ENCODE measurements at regions not wholly inside any gene's neighbourhood (a gene's known extent, or its start where the extent isn't known, plus 50 kb on each side); places are given as distances from the start of the nearest gene placed in this dataset.

DNA sequence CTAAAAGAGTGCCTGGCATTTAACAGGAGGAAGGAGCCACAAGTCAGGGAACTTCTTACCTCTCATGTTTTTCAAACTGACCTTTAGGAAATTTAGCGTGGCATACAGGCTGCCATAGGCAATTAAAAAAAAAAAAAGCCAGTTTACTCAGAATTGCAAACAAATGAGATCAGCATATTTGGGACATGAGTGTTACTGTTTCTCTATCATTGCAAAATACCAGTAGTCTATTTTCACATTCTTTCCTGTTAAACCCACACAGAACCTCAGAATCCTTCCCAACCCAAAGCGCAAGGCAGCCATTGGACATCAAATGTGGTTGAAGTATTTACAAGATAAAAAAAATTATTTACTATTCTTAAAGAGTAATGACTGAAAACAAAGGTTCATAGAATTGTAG, 366.4 kb upstream of the DYNLRB2 start:
- TF ChIP-seq ISL1 (CRISPR knock-in tag; IDR thresholded peaks at IDR 0.05) (peak; percentile 26; the same call in 1 of the 2 replicates), ARNTL (CRISPR knock-in tag; IDR thresholded peaks at IDR 0.05; ENCODE audit: borderline replicate concordance, low read depth) (no peak), ZC3H10 (CRISPR knock-in tag; IDR thresholded peaks at IDR 0.05) (no peak)
- no peak for ATAC-seq

DNA sequence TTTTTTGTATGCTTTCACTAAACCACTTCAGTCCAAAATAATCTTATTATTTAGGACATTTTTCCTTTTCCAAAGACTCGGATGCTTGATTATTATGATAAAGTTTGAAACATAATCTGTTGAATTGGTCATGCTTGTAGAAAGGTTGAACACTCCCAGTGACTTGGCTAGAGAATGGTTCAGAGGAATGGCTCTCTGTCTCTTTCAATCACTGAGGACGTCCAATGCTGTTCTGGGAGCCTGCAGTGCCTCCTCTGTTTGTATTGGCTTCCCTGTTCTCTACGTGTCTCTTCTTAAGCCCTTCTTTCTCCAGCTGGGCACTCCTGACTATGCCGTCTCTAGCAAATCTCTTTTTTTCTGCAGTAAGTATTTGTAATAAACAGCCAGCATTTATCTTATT, 369.0 kb upstream of the DYNLRB2 start:
- no peak for TF ChIP-seq ESRRG (CRISPR knock-in tag; IDR thresholded peaks at IDR 0.05)
- TF ChIP-seq CSDC2 (CRISPR knock-in tag; IDR thresholded peaks at IDR 0.05) = no peak
- no peak for TF ChIP-seq ZNF8 (CRISPR knock-in tag; IDR thresholded peaks at IDR 0.05)
- no peak for TF ChIP-seq ZFP30 (CRISPR knock-in tag; IDR thresholded peaks at IDR 0.05)
- no peak for TF ChIP-seq PPARA (CRISPR knock-in tag; IDR thresholded peaks at IDR 0.05; ENCODE audit: borderline replicate concordance)
- TF ChIP-seq OSR1 (CRISPR knock-in tag; IDR thresholded peaks at IDR 0.05) = no peak
- TF ChIP-seq, protein P1, sequence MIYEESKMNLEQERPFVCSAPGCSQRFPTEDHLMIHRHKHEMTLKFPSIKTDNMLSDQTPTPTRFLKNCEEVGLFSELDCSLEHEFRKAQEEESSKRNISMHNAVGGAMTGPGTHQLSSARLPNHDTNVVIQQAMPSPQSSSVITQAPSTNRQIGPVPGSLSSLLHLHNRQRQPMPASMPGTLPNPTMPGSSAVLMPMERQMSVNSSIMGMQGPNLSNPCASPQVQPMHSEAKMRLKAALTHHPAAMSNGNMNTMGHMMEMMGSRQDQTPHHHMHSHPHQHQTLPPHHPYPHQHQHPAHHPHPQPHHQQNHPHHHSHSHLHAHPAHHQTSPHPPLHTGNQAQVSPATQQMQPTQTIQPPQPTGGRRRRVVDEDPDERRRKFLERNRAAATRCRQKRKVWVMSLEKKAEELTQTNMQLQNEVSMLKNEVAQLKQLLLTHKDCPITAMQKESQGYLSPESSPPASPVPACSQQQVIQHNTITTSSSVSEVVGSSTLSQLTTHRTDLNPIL (CRISPR knock-in tag; IDR thresholded peaks at IDR 0.05; ENCODE audit: low read depth) = no peak
- TF ChIP-seq ARNTL (CRISPR knock-in tag; IDR thresholded peaks at IDR 0.05; ENCODE audit: borderline replicate concordance, low read depth) = no peak
- no peak for TF ChIP-seq ZNF70 (CRISPR knock-in tag; IDR thresholded peaks at IDR 0.05)
- TF ChIP-seq, protein P2, sequence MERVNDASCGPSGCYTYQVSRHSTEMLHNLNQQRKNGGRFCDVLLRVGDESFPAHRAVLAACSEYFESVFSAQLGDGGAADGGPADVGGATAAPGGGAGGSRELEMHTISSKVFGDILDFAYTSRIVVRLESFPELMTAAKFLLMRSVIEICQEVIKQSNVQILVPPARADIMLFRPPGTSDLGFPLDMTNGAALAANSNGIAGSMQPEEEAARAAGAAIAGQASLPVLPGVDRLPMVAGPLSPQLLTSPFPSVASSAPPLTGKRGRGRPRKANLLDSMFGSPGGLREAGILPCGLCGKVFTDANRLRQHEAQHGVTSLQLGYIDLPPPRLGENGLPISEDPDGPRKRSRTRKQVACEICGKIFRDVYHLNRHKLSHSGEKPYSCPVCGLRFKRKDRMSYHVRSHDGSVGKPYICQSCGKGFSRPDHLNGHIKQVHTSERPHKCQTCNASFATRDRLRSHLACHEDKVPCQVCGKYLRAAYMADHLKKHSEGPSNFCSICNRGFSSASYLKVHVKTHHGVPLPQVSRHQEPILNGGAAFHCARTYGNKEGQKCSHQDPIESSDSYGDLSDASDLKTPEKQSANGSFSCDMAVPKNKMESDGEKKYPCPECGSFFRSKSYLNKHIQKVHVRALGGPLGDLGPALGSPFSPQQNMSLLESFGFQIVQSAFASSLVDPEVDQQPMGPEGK (CRISPR knock-in tag; IDR thresholded peaks at IDR 0.05; ENCODE audit: borderline replicate concordance) = no peak
- TF ChIP-seq TCF4 (CRISPR knock-in tag; IDR thresholded peaks at IDR 0.05; ENCODE audit: borderline replicate concordance) = no peak
- TF ChIP-seq ZFP3 (CRISPR knock-in tag; IDR thresholded peaks at IDR 0.05) = no peak
- TF ChIP-seq, protein P3, sequence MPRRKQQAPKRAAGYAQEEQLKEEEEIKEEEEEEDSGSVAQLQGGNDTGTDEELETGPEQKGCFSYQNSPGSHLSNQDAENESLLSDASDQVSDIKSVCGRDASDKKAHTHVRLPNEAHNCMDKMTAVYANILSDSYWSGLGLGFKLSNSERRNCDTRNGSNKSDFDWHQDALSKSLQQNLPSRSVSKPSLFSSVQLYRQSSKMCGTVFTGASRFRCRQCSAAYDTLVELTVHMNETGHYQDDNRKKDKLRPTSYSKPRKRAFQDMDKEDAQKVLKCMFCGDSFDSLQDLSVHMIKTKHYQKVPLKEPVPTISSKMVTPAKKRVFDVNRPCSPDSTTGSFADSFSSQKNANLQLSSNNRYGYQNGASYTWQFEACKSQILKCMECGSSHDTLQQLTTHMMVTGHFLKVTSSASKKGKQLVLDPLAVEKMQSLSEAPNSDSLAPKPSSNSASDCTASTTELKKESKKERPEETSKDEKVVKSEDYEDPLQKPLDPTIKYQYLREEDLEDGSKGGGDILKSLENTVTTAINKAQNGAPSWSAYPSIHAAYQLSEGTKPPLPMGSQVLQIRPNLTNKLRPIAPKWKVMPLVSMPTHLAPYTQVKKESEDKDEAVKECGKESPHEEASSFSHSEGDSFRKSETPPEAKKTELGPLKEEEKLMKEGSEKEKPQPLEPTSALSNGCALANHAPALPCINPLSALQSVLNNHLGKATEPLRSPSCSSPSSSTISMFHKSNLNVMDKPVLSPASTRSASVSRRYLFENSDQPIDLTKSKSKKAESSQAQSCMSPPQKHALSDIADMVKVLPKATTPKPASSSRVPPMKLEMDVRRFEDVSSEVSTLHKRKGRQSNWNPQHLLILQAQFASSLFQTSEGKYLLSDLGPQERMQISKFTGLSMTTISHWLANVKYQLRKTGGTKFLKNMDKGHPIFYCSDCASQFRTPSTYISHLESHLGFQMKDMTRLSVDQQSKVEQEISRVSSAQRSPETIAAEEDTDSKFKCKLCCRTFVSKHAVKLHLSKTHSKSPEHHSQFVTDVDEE (CRISPR knock-in tag; IDR thresholded peaks at IDR 0.05) = no peak
- TF ChIP-seq BACH2 (CRISPR knock-in tag; IDR thresholded peaks at IDR 0.05; ENCODE audit: borderline replicate concordance) = no peak
- no peak for TF ChIP-seq ZNF565 (CRISPR knock-in tag; conservative IDR thresholded peaks at IDR 0.05; ENCODE audit: low read depth)
- TF ChIP-seq RARB (CRISPR knock-in tag; IDR thresholded peaks at IDR 0.05) = no peak
- TF ChIP-seq ISL1 (CRISPR knock-in tag; IDR thresholded peaks at IDR 0.05) = no peak
- no peak for TF ChIP-seq SNAI2 (CRISPR knock-in tag; IDR thresholded peaks at IDR 0.05)
- TF ChIP-seq, protein P4, sequence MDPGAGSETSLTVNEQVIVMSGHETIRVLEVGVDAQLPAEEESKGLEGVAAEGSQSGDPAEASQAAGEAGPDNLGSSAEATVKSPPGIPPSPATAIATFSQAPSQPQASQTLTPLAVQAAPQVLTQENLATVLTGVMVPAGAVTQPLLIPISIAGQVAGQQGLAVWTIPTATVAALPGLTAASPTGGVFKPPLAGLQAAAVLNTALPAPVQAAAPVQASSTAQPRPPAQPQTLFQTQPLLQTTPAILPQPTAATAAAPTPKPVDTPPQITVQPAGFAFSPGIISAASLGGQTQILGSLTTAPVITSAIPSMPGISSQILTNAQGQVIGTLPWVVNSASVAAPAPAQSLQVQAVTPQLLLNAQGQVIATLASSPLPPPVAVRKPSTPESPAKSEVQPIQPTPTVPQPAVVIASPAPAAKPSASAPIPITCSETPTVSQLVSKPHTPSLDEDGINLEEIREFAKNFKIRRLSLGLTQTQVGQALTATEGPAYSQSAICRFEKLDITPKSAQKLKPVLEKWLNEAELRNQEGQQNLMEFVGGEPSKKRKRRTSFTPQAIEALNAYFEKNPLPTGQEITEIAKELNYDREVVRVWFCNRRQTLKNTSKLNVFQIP (CRISPR knock-in tag; IDR thresholded peaks at IDR 0.05; ENCODE audit: borderline replicate concordance, low read depth) = no peak
- ATAC-seq = no peak

DNA sequence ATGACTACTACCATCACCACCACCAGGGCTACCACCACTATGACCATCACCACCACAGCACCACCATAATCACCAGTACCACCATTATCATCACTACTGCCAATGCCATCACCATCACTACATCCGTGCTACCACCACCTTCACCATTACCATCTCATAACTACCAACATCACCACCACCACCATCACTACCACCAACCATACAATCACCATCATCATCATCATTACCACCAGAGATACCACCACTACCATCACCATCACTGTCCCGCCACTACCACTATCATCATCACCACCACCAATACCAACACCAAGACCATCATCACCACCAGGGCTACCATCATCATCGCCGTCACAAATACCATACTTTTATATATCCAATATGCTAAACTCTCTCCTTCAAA, 369.6 kb upstream of the DYNLRB2 start:
- no peak for ATAC-seq
- TF ChIP-seq ZNF565 (CRISPR knock-in tag; conservative IDR thresholded peaks at IDR 0.05; ENCODE audit: low read depth) = no peak
- TF ChIP-seq ZNF70 (CRISPR knock-in tag; IDR thresholded peaks at IDR 0.05) = no peak
- no peak for TF ChIP-seq ARNTL (CRISPR knock-in tag; IDR thresholded peaks at IDR 0.05; ENCODE audit: borderline replicate concordance, low read depth)
- no peak for TF ChIP-seq GLIS3 (CRISPR knock-in tag; IDR thresholded peaks at IDR 0.05)
- TF ChIP-seq TCF4 (CRISPR knock-in tag; IDR thresholded peaks at IDR 0.05; ENCODE audit: borderline replicate concordance) = no peak
- TF ChIP-seq BACH2 (CRISPR knock-in tag; IDR thresholded peaks at IDR 0.05; ENCODE audit: borderline replicate concordance) = no peak
- TF ChIP-seq ZFP30 (CRISPR knock-in tag; IDR thresholded peaks at IDR 0.05) = no peak
- no peak for TF ChIP-seq RARB (CRISPR knock-in tag; IDR thresholded peaks at IDR 0.05)
- TF ChIP-seq ZC3H10 (CRISPR knock-in tag; IDR thresholded peaks at IDR 0.05) = no peak
- TF ChIP-seq OSR1 (CRISPR knock-in tag; IDR thresholded peaks at IDR 0.05) = no peak
- TF ChIP-seq SNAI2 (CRISPR knock-in tag; IDR thresholded peaks at IDR 0.05) = no peak
- TF ChIP-seq ESRRG (CRISPR knock-in tag; IDR thresholded peaks at IDR 0.05) = no peak
